Stromal cell of bone marrow (primary cell): ENCODE measurements at regions not wholly inside any gene's neighbourhood (a gene's known extent, or its start where the extent isn't known, plus 50 kb on each side); places are given as distances from the start of the nearest gene placed in this dataset.

Experiments used
- DNase-seq: peaks from one replicate; pipeline ENCODE4 v3.0.0-alpha.2; 2012; ENCODE audit warnings: low read depth

GRCh38 chr21:17979763-17980162 lies 160.6 kb upstream of the C21orf91 start:
- no peak for DNase-seq

GRCh38 chr21:17978895-17979294 lies 159.7 kb upstream of the C21orf91 start:
- no peak for DNase-seq

DNA sequence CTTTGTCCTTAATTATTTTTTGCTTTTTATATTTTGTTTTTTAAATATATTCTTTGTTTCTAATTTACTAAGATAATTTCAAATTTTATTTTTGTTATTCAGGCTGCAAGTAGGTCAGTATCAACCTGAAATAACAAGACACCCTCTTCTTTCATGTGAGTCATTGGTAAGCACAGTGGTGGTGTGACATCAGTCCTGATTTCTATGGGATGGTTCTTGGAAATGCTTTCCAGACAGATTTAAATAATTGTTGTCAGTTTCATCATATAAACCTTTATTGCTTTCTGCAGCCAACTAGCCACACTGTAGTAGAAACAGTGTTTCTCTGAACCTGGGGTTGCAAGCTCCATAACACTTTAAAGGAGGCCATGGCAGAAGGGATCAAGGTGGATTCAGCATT lies 157.5 kb upstream of the C21orf91 start:
- no peak for DNase-seq

DNA sequence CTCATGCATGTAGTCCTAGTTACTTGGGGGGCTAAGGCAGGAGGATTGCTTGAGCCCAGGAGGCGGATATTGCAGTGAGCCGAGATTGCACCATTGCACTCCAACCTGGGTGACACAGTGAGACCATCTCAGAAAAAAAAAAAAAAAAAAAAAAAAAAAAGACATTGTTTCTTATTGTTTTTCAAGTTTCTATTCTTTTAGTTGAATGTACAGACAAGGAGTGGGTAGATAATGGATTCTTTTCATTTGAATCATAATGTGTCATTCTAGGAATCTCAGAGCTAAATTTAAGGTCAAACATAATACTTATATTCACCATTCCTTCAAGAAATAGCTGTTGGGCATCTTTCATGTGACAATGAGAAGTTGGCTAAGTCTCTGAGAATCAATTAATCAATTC lies 157.0 kb upstream of the C21orf91 start:
- no peak for DNase-seq

DNA sequence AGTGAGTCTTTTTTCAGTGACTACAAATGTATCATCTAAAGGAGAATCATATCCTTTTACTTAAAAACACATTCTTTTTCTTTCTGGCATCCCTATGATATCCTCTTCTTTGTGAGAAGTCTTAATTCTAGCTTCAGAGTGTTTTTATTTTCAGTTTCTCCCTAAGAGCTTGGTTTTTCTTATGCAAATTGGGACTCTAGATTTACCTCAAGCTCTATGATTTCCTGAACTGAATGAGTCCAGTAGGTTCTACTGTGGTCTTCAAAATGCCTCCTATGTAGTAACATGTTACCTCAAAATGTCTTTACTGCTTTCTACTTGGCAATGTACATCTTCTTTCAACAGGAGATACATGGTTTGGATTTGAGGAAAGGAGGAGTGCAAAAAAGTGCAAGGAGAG lies 148.2 kb upstream of the C21orf91 start:
- DNase-seq, result no peak

- no peak for DNase-seq
Observed at GRCh38 chr21:17964716-17965115, 145.6 kb upstream of the C21orf91 start.

DNA sequence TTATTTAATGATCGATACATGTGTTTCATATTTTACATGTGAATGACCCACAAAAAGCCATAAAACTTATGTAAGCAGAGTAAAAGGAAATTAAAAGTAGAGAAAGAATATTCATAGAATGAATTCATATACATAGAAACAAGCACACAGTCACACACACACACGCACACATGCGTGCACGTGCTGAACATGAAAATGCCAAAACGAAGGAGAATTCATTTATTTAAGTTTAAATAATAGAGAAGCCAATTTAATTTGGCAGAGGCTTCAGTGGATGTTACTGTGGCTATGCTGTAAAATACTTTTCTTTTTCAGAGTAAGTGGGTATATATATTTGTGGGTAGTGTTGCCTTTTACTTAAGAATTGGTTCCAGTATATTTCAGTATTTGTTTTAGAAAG lies 145.0 kb upstream of the C21orf91 start:
- no peak for DNase-seq

GRCh38 chr21:17950591-17950990 lies 131.4 kb upstream of the C21orf91 start:
- DNase-seq, result no peak

- no peak for DNase-seq
Observed at GRCh38 chr21:17949421-17949820, 130.3 kb upstream of the C21orf91 start.

DNA sequence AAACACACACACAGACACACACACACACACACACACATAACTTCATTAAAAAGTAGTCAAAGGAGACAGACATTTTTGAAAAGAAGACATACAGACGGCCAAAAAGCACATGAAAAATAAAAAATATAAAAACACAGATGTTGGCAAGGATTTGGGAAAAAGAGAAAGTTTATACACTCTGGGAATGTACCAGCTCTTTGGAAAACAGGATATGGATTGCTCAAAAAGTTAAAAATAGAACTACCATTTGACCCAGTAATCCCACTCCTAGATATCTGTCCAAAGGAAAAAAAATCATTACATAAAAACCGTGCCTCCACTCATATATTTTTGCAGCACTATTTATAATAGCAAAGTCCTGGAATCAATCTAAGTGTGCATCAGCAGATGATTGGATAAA lies 128.4 kb upstream of the C21orf91 start:
- no peak for DNase-seq

DNA sequence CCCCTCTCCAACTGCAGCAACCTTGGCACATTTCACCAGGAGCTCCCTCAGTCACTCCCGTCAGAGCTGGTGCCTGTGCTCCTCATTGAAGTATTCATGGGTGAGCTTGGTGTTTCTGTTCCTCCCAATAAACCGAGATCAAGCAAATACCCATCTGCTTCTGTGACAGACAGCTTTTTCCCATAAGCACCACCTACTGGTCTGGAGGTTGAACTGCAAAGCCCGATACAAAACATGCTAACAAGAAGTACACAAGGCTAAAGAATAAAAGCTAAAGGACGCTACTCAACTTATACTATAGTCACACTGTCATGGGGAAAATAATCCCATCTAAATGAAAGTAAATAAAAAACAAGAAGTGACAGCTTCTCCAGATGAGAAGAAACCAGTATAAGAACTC lies 111.9 kb upstream of the C21orf91 start:
- no peak for DNase-seq

GRCh38 chr21:17930093-17930492 lies 110.9 kb upstream of the C21orf91 start:
- no peak for DNase-seq

DNA sequence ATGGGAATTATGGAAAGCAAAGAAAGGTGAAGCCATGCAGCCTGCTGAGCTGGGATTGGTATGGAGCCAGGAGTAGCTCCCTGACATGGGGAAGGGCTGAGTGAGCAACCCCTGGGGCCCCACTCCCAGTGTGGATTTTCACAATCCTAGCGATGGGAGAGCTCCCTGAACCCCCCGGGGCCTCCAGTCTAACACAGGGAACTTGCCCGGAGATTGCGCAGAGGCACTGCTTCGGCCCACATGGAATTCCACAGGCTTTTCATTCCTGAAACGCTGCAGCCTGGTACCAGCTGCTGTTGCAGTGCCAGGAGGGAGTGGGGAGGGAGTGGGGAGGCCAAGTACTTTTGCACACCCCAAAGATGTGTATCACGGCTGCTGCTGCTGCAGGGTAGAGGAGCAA lies 110.4 kb upstream of the C21orf91 start:
- no peak for DNase-seq

DNA sequence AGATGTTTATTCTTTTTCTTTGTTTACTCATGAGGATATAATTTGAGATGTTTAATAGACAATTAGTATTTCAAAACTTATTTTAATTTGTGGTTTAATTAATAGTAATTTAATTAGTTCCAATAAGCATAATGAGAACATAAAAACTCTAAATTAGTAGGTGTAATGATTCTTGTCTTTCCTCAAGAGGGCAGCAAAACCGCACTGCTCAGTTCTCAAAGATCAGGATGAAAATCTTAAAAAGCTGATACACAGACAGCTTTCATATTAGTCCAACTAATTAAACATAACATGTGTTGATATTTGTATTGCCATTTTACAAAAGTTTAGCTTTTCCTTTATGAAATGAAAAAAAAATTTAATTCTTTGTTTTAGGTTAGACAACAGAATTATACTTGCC lies 106.7 kb upstream of the C21orf91 start:
- DNase-seq, result no peak

- peak; percentile 19 for DNase-seq
Observed at GRCh38 chr21:17925000-17925610, 105.9 kb upstream of the C21orf91 start.

- peak; percentile 45 for DNase-seq
Observed at GRCh38 chr21:17921579-17922530, 102.7 kb upstream of the C21orf91 start.

- no peak for DNase-seq
Observed at GRCh38 chr21:17915976-17916375, 96.8 kb upstream of the C21orf91 start.

DNA sequence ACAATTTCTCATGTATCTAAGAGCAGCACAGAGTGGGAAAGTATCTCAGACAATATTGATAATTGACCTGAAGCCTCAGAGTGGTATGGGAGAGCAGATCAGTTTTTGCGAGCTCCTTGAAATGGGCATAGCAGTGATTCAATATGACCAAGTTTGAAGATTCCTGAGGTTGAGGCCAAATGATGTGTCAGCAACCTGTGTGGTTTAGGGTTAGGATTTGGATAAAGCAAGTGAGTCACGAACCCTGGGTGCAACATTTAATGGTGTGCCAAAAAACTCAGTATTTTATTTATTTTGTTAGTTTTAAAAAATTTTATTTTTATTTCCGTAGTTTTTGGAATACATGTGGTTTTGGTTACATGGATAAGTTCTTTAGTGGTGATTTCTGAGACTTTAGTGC lies 92.5 kb upstream of the C21orf91 start:
- peak; percentile 84 for DNase-seq

DNA sequence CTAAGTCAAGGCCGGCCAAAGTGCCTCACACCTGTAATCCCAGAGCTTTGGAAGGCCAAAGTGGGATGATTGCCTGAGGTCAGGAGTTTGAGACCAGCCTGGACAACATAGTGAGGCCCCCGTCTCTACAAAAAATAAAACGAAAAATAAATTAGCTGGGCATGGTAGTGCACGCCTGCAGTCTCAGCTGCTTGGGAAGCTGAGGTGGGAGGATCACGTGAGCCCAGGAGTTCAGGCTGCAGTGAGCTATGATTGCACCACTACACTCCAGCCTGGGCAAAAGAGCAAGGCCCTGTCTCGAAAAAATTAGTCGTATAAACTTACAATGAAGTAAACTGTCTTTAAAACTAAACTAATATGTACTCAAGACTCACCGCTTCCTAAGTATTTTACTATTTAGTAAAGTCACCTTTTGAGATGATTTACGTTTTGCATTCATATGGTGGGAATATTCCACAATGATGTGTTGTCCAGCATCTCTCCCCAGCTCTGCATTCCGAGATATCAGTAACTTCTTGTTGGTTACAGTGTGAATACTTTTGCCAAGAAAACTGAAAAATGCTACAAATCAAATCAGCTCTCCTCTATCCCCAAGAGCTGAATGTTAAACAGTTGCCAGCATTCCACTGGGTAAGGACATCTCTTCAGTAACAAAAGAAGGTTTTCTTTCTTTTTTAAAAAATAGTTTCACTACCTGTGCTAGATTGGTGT lies 84.9 kb upstream of the C21orf91 start:
- DNase-seq, result no peak

DNA sequence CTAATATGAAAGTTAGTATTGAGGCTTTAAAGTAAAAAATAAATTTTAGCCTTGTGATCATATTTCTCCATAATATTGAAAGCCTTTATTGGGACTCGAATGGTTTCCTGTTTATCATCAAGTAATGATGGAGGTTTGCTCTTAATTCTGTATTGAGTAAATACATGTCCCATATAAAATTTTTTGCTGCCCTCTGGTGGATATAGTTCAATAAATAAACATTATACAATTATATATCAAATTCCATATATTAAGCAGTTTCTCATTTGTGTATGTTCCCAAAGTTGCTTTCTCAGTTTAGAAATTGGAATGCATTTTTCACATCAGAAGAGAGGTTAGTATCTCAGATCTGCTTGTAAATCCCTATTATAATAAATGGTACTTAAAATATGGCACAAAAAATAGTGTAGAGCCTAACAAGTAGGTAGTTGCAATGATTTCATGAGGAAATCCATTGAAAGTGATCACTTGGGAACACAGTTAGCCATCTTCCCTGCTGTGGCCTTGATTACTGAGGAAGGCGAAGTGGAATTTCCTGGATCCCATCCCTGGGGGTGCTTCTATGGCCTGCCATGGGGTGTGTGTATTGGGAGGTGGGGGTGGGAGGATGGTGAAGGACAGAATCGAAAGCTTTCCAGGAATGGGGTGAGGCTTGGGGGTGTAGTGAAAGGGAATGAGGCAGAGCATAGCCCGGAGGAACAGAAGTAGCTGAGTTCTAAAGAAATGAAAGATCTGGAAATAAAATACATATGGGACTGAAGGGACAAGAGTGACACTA lies 84.1 kb upstream of the C21orf91 start:
- no peak for DNase-seq

GRCh38 chr21:17901458-17902079 lies 82.4 kb upstream of the C21orf91 start:
- DNase-seq, result no peak

DNA sequence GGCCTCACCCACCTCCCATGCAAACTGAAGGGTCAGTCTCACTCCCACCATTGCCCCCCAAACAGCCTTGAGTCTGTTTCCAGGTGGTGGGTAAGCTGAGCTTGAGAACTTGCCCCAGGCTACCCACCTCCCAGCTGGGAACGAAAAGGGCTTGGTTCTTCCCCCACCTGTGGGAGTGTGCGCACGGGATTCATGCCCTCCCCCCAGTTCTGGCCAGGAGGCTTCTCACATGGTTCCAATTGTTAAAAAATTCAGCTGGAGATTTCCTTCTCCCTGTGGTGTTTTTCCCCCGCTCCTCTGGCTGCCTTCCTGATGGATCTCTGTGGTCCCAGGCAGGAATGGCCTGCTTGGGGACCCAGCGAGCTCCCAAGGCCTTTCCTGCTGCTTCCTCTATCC lies 81.8 kb upstream of the C21orf91 start:
- no peak for DNase-seq
